Immature natural killer cell (primary cell): ENCODE measurements at regions not wholly inside any gene's neighbourhood (a gene's known extent, or its start where the extent isn't known, plus 50 kb on each side); places are given as distances from the start of the nearest gene placed in this dataset.

Experiments
- DNase-seq, 3 donors: peaks; one replicate each; pipeline ENCODE4 v3.0.0; 2022; ENCODE audit warnings: mixed read lengths in 1 of 3
- H3K27ac Mint-ChIP-seq, 6 donors: one replicate each; pipeline ENCODE4 v1.8.0; 2020; ENCODE audit warnings: mixed read lengths in 6 of 6, mild to moderate bottlenecking in 5 of 6, inconsistent platforms in 4 of 6, moderate library complexity in 3 of 6
- H3K27me3 Mint-ChIP-seq, 3 donors: one replicate each; pipeline ENCODE4 v1.8.0; 2020 to 2021; ENCODE audit warnings: low read depth in 3 of 3, mild to moderate bottlenecking in 3 of 3, mixed read lengths in 3 of 3, moderate library complexity in 3 of 3, inconsistent platforms in 1 of 3
- H3K36me3 Mint-ChIP-seq, 3 donors: one replicate each; pipeline ENCODE4 v1.8.0; 2020; ENCODE audit warnings: mixed read lengths in 3 of 3, inconsistent platforms in 2 of 3, mild to moderate bottlenecking in 2 of 3
- H3K4me1 Mint-ChIP-seq, 2 donors: one replicate each; pipeline ENCODE4 v1.8.0; 2020; ENCODE audit warnings: inconsistent platforms in 2 of 2, mild to moderate bottlenecking in 2 of 2, mixed read lengths in 2 of 2, moderate library complexity in 1 of 2
- H3K4me3 Mint-ChIP-seq, 5 donors: one replicate each; pipeline ENCODE4 v1.8.0; 2020; ENCODE audit warnings: mild to moderate bottlenecking in 5 of 5, mixed read lengths in 5 of 5, inconsistent platforms in 3 of 5, moderate library complexity in 3 of 5
- H3K9me3 Mint-ChIP-seq, 6 donors: one replicate each; pipeline ENCODE4 v1.8.0; 2020; ENCODE audit warnings: mild to moderate bottlenecking in 6 of 6, mixed read lengths in 6 of 6, inconsistent platforms in 4 of 6, moderate library complexity in 3 of 6

GRCh38 chr22:27460591-27461347 lies 340.8 kb downstream of the MN1 start:
- Mint-ChIP-seq H3K4me3 (no peak overlapping the region), H3K27ac (no peak overlapping the region), H3K9me3 (no peaks in the 10 kb centered on the region), H3K27me3 (peaks cover 2 to 8% (median 3%) of the 10 kb centered on the region in 3 donors), H3K36me3 (no peaks in the 10 kb centered on the region), H3K4me1 (no peaks in the 10 kb centered on the region)
- no peak for DNase-seq

- Mint-ChIP-seq H3K27ac (no peak overlapping the region), H3K4me3 (no peak overlapping the region), H3K27me3 (peaks cover 2 to 8% (median 3%) of the 10 kb centered on the region in 3 donors), H3K36me3 (no peaks in the 10 kb centered on the region), H3K9me3 (no peaks in the 10 kb centered on the region), H3K4me1 (no peaks in the 10 kb centered on the region)
- DNase-seq: no peak
These were observed 340.1 kb downstream of the MN1 start for GRCh38 chr22:27461470-27461869.

GRCh38 chr22:27462190-27462589 lies 339.4 kb downstream of the MN1 start:
- Mint-ChIP-seq H3K4me1 (no peaks in the 10 kb centered on the region), H3K27me3 (peaks cover 2 to 8% (median 3%) of the 10 kb centered on the region in 3 donors)

GRCh38 chr22:27463121-27463660 lies 338.4 kb downstream of the MN1 start:
- H3K4me1 Mint-ChIP-seq: no peaks in the 10 kb centered on the region
- no peaks in the 10 kb centered on the region for H3K9me3 Mint-ChIP-seq
- H3K27ac Mint-ChIP-seq: no peak overlapping the region
- no peaks in the 10 kb centered on the region for H3K36me3 Mint-ChIP-seq
- no peak for DNase-seq
- H3K4me3 Mint-ChIP-seq: no peak overlapping the region
- peaks cover 2 to 8% (median 3%) of the 10 kb centered on the region in 3 donors for H3K27me3 Mint-ChIP-seq

More at GRCh38 chr22:27462190-27462589, 339.4 kb downstream of the MN1 start:
- H3K36me3 Mint-ChIP-seq: no peaks in the 10 kb centered on the region
- H3K27ac Mint-ChIP-seq: no peak overlapping the region
- no peaks in the 10 kb centered on the region for H3K9me3 Mint-ChIP-seq
- no peak for DNase-seq
- H3K4me3 Mint-ChIP-seq: no peak overlapping the region

DNA sequence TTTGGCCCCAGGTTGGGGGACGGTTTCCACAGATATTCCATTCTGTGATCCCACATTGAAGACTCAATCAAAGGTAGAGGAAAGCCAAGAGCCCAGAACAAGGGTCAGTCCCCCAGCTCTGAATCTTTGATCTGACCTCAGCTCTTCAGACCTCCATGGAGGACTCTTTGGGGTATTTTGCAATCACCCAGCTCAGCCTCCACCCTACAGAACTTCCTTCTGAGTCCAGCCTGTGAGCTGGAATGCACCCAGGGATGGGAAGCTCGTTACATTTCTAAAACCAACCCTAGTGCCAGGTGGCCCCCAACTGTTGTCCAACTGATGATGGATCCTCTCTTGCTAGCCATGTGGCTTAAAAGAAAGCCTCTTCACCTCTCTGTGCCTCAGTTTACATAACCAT lies 335.3 kb downstream of the MN1 start:
- H3K36me3 Mint-ChIP-seq: no peaks in the 10 kb centered on the region
- no peak for DNase-seq
- H3K4me1 Mint-ChIP-seq: no peaks in the 10 kb centered on the region
- no peak overlapping the region for H3K4me3 Mint-ChIP-seq
- H3K9me3 Mint-ChIP-seq: no peaks in the 10 kb centered on the region
- H3K27ac Mint-ChIP-seq: no peak overlapping the region
- peaks cover 0 to 4% (median 2%) of the 10 kb centered on the region in 3 donors for H3K27me3 Mint-ChIP-seq

GRCh38 chr22:27466778-27467438 lies 334.6 kb downstream of the MN1 start:
- DNase-seq: no peak
- peaks cover 0 to 4% (median 2%) of the 10 kb centered on the region in 3 donors for H3K27me3 Mint-ChIP-seq
- H3K27ac Mint-ChIP-seq: no peak overlapping the region
- no peaks in the 10 kb centered on the region for H3K4me1 Mint-ChIP-seq
- no peaks in the 10 kb centered on the region for H3K36me3 Mint-ChIP-seq
- H3K9me3 Mint-ChIP-seq: no peaks in the 10 kb centered on the region
- H3K4me3 Mint-ChIP-seq: no peak overlapping the region

DNA sequence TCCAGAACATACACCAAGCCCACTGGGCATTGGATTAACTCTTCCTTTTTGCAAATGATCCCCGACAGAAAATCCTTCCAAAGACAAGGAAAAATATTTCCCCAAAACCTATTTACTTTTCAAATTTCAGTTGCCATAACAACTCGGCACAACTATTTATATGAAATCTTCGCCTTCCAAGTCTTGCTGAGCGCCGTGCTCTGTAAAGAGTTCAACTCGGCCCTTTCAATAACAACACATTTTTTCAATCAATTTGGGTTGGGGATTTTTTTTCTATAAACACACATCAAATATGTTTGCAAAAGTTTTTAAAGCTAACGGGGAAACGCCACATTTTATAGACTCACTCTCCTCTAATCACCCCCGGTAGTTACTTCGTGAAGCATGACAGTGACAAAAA lies 333.8 kb downstream of the MN1 start:
- H3K4me3 Mint-ChIP-seq: no peak overlapping the region
- no peaks in the 10 kb centered on the region for H3K9me3 Mint-ChIP-seq
- no peaks in the 10 kb centered on the region for H3K4me1 Mint-ChIP-seq
- H3K36me3 Mint-ChIP-seq: no peaks in the 10 kb centered on the region
- no peak overlapping the region for H3K27ac Mint-ChIP-seq
- DNase-seq: no peak
- H3K27me3 Mint-ChIP-seq: peaks cover 0 to 4% (median 2%) of the 10 kb centered on the region in 3 donors

- Mint-ChIP-seq H3K36me3 (no peaks in the 10 kb centered on the region), H3K4me3 (no peak overlapping the region), H3K9me3 (no peaks in the 10 kb centered on the region), H3K27ac (no peak overlapping the region), H3K4me1 (no peaks in the 10 kb centered on the region), H3K27me3 (peaks cover 0 to 4% (median under 1%) of the 10 kb centered on the region in 3 donors)
- no peak for DNase-seq
These were observed 332.8 kb downstream of the MN1 start for GRCh38 chr22:27468712-27469111.

DNA sequence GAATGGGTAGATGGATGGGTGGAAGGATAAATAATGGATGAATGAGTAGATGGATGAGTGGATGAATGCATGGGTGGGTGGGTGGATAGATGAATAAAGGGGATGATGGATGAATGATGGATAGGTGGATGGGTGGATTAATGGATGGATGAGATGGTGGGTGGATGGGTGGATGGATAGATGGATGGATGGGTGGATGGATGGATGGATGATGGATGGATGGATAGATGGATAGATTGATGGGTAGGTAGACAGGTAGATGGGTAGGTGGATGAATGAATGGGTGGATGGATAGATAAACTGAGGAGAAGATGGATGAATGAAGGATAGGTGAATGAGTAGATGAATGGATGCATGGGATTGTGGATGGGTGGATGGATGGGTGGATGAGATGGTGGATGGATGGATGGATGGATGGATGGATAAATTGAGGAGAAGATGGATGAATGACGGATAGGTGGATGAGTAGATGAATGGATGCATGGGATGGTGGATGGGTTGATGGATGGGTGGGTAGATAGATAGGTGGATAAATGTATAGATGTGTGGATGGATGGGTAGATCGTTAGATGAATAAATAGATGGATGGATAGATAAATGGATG lies 331.3 kb downstream of the MN1 start:
- H3K4me1 Mint-ChIP-seq: no peaks in the 10 kb centered on the region
- no peak overlapping the region for H3K4me3 Mint-ChIP-seq
- no peaks in the 10 kb centered on the region for H3K36me3 Mint-ChIP-seq
- H3K27me3 Mint-ChIP-seq: peaks cover 0 to 2% (median 2%) of the 10 kb centered on the region in 3 donors
- H3K27ac Mint-ChIP-seq: no peak overlapping the region
- no peaks in the 10 kb centered on the region for H3K9me3 Mint-ChIP-seq
- no peak for DNase-seq

DNA sequence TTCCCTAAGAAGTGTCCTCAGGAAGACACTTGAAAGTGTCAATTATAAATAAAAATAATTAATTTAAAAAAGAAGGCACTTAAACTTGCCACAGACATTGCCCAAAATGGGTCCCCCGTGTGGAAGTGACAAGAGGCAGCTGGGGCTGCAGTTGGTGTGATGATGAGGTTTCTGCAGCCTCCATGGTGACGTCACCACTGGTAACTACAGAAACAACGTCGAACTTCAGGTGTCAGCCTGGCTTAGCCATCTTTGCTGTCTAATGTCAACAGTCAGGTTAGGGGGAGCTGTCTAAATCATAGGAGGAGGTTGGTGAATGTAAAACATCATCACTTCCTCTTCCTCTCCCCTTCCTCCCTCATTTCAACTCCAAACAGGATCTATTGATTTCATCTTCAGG lies 328.6 kb downstream of the MN1 start:
- no peaks in the 10 kb centered on the region for H3K4me1 Mint-ChIP-seq
- no peak overlapping the region for H3K27ac Mint-ChIP-seq
- peaks cover 0 to 5% (median 4%) of the 10 kb centered on the region in 3 donors for H3K27me3 Mint-ChIP-seq

GRCh38 chr22:27473533-27473932 lies 328.0 kb downstream of the MN1 start:
- no peak for DNase-seq
- Mint-ChIP-seq H3K4me1 (no peaks in the 10 kb centered on the region), H3K27ac (no peak overlapping the region), H3K36me3 (no peaks in the 10 kb centered on the region), H3K4me3 (no peak overlapping the region), H3K9me3 (no peaks in the 10 kb centered on the region), H3K27me3 (peaks cover 0 to 5% (median 4%) of the 10 kb centered on the region in 3 donors)

More for the DNA sequence above, 328.6 kb downstream of the MN1 start:
- no peak for DNase-seq
- H3K36me3 Mint-ChIP-seq: no peaks in the 10 kb centered on the region
- H3K4me3 Mint-ChIP-seq: no peak overlapping the region
- no peaks in the 10 kb centered on the region for H3K9me3 Mint-ChIP-seq

GRCh38 chr22:27474112-27474571 lies 327.4 kb downstream of the MN1 start:
- Mint-ChIP-seq H3K4me1 (no peaks in the 10 kb centered on the region), H3K9me3 (no peaks in the 10 kb centered on the region), H3K27ac (no peak overlapping the region), H3K27me3 (peaks cover 0 to 5% (median 4%) of the 10 kb centered on the region in 3 donors), H3K4me3 (no peak overlapping the region), H3K36me3 (no peaks in the 10 kb centered on the region)
- no peak for DNase-seq

- Mint-ChIP-seq H3K27me3 (peaks cover 0 to 5% (median 4%) of the 10 kb centered on the region in 3 donors), H3K27ac (no peak overlapping the region), H3K36me3 (no peaks in the 10 kb centered on the region), H3K9me3 (no peaks in the 10 kb centered on the region), H3K4me3 (no peak overlapping the region), H3K4me1 (no peaks in the 10 kb centered on the region)
- no peak for DNase-seq
These were observed 326.6 kb downstream of the MN1 start for GRCh38 chr22:27474711-27475547.
